HCT116 (cell line): ENCODE measurements at regions not wholly inside any gene's neighbourhood (a gene's known extent, or its start where the extent isn't known, plus 50 kb on each side); places are given as distances from the start of the nearest gene placed in this dataset.

ENCODE experiments used
- ATF3 ChIP-seq: IDR thresholded peaks from 2 replicates; pipeline ENCODE4 v1.6.1; 2012
- FOSL1 ChIP-seq: IDR thresholded peaks from 2 replicates; pipeline ENCODE4 v1.6.1; 2012; ENCODE audit warnings: low read depth
- RAD21 ChIP-seq: IDR thresholded peaks from 2 replicates; pipeline ENCODE4 v1.6.1; 2012; ENCODE audit warnings: low read depth, mild to moderate bottlenecking
- REST ChIP-seq: IDR thresholded peaks from 2 replicates; pipeline ENCODE4 v1.6.1; 2012; ENCODE audit warnings: low read depth
- ZFX ChIP-seq: fragments of 450-650 bp; IDR thresholded peaks from 2 replicates; pipeline ENCODE4 v1.6.1; 2017
- ZNF274 ChIP-seq: fragments of 200-500 bp; sonication (Bioruptor generic); IDR thresholded peaks from 2 replicates; pipeline ENCODE4 v1.6.1; 2014; ENCODE audit warnings: mild to moderate bottlenecking, low read depth, low read length, inconsistent platforms
- TF ChIP-seq, protein P1 (sequence below): IDR thresholded peaks from 2 replicates; pipeline ENCODE4 v1.6.1; 2012
- TF ChIP-seq, protein P2 (sequence below), 3 experiments: fragments of 200-600 bp in 1 of 3; sonication (generic) in 1 of 3; IDR thresholded peaks in 2 of 3; conservative IDR thresholded peaks in 1 of 3; 2 replicates each; pipeline ENCODE4 v1.5.1; 2012 to 2017; ENCODE audit warnings: low read depth in 2 of 3, low read length in 2 of 3, antibody characterized with exemption in 1 of 3, borderline replicate concordance in 1 of 3, control low read depth in 1 of 3, mild to moderate bottlenecking in 1 of 3, mixed read lengths in 1 of 3, mixed run types in 1 of 3, moderate library complexity in 1 of 3; ENCODE audit not compliant: insufficient read depth in 1 of 3

DNA sequence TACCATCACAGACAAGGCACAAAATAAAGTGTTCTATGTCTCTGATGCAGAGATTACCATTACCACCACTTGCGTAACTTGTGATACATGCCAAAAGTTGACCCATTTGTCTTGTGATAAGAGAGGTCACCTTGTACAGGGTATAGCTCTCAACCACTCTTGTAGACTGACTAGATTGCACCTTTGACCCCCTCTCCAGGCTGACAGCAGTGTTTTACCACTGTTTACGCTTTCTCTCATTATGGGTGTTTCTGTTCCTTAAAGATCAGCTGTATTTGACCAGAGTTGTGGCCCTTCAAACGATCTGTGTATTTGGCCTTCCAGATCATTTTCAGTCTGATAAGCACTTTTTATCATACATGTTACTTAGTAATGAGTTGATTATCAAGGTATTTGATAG is 215.7 kb upstream of the HNMT start:
- TF ChIP-seq, protein P1, sequence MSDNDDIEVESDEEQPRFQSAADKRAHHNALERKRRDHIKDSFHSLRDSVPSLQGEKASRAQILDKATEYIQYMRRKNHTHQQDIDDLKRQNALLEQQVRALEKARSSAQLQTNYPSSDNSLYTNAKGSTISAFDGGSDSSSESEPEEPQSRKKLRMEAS = no peak
- TF ChIP-seq, protein P2, sequence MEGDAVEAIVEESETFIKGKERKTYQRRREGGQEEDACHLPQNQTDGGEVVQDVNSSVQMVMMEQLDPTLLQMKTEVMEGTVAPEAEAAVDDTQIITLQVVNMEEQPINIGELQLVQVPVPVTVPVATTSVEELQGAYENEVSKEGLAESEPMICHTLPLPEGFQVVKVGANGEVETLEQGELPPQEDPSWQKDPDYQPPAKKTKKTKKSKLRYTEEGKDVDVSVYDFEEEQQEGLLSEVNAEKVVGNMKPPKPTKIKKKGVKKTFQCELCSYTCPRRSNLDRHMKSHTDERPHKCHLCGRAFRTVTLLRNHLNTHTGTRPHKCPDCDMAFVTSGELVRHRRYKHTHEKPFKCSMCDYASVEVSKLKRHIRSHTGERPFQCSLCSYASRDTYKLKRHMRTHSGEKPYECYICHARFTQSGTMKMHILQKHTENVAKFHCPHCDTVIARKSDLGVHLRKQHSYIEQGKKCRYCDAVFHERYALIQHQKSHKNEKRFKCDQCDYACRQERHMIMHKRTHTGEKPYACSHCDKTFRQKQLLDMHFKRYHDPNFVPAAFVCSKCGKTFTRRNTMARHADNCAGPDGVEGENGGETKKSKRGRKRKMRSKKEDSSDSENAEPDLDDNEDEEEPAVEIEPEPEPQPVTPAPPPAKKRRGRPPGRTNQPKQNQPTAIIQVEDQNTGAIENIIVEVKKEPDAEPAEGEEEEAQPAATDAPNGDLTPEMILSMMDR (IDR thresholded peaks at IDR 0.05 in 2 of 3, conservative IDR thresholded peaks at IDR 0.05 in 1 of 3; ENCODE audit: borderline replicate concordance in 1 of 3, insufficient read depth in 1 of 3, low read depth in 2 of 3, low read length in 2 of 3) = no peak
- no peak for TF ChIP-seq REST
- no peak for TF ChIP-seq ZNF274
- TF ChIP-seq ATF3 = no peak
- no peak for TF ChIP-seq FOSL1
- TF ChIP-seq RAD21 = no peak
- no peak for TF ChIP-seq ZFX
